HG03280 (cell line): ENCODE measurements at regions not wholly inside any gene's neighbourhood (a gene's known extent, or its start where the extent isn't known, plus 50 kb on each side); places are given as distances from the start of the nearest gene placed in this dataset.
"Not testable (repeated sequence)": the region's sequence is repeated elsewhere in the genome, so short reads cannot be mapped to it uniquely, and the experiment has no call there.

Experiments
- ATAC-seq: cut with Tn5 transposase; IDR thresholded peaks from one replicate; pipeline ENCODE4 v1.9.1; 2021; ENCODE audit warnings: mild to moderate bottlenecking, moderate library complexity; ENCODE audit not compliant: unreplicated experiment

DNA sequence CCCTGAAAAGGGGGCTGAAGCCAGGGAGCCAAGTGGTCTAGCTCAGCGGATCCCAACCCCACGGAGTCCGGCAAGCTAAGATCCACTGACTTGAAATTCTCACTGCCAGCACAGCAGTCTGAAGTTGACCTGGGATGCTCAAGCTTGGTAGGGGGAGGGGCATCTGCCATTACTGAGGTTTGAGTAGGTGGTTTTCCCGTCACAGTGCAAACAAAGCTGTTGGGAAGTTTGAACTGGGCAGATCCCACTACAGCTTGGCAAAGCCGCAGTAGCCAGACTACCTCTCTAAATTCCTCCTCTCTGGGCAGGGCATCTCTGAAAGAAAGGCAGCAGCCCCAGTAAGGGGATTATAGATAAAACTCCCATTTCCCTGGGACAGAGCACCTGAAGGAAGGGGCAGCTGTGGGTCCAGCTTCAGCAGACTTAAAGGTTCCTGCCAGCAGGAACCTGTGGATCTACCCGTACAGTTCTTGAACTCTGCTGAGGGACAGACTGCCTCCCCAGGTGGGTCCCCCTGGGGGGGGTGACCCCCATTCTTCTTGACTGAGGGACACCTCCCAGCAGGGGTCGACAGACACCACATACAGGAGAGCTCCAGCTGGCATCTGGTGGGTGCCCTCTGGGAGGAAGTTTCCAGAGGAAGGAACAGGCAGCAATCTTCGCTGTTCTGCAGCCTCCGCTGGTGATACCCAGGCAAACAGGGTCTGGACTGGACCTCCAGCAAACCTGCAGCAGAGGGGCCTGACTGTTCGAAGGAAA lies 156.4 kb upstream of the ETV3 start:
- not testable (repeated sequence) for ATAC-seq

DNA sequence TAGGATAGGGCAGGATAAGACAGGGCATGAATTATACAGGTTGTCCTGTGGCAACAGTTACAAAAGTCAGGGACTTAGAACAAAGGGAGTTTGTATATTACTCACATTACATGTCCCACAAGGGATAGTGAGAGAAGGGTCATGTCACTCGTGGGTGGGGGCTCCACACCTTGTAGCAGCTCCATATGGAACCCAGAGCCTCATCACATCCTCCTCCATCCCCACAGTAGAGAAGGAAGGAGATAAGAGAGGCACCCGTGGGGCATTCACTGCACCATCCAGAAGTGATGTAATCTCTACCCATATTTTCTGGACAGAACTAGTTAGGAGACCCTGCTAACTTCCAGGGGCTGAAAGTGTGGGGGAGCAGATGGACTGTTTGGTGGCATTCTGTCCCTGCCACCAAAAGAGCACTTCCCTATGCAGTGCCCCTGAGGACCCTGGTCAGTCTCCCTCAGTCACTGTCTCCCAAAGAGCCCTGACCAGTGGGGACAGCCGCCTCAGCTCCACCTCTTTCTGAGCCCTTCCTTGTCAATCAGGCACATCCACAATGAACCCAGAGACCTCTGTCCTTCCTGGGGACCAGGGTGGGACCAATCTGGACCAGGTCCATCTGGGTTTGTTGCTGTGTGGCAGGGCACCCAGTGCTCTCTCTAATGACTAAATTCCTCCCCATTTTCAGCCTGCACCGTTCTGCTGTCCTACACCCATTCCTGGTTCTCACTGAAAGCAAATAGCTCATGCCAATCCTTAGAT lies 154.8 kb upstream of the ETV3 start:
- ATAC-seq, result no peak

DNA sequence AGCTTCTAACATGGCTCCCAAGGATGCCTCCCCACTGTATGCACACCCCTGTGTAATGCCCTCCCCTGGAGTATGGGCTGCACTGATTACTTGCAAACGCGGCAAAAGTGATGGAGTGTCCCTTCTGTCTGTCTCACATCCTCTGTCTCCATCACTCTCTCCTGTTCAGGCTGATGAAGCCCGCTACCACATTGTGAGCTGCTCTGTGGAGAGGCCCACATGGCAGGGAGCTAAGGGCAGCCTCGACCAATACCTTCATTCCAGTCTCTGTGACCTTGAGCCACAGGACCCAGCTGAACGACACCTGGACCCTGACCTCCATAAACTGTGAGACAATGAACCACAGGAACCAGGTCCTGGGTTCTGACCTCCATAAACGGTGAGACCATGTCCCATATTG lies 154.1 kb upstream of the ETV3 start:
- no peak for ATAC-seq

DNA sequence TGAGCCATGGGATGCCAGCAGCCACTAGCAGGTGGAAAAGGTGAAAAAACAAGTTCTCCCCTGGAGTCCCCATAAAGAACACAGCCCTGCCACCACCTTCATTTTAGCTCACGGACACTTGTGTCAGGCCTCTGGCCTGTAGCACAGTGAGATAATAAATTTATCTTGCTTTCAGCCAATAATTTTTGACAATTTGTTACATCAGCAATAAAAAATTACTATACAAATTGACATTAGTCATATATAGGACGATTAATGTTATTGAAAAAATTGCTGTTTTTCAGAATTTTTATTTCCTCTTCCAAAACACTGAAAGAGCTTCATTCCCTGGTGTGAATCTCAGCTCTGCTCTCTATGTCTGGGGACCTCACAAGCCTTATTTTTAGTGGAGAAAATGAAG lies 152.9 kb upstream of the ETV3 start:
- no peak for ATAC-seq

DNA sequence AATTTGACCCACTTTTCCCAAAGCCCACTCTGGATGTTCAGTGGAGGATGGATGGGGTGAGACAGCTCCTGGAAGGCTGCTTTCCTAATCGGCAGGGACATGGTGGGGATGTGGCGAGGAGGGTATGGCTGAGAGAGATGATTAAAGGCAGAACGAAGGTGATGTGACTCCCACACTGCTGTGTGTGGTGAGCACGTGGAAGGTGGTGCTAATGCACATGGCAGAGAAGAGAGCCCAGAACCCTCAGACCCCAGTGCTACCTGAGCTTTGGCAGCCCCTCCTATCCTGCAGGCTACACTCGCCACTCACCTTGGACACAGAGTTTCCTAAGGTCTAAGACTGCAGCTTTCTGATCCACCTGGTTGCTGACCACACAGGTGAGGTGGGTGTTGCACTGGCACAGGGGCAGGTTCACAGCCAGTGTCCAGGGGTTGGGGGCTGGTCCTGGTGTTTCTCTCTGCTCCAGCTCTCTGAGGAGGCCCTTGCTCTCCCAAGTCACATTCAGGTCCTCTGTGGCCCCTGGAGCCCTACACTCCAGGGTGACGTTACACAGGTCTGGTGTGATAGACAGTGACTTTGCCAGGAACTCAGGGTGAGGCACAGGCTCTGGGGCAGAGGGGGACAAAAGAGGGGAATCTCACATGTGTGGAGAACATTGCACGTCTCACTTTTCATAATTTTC lies 151.4 kb upstream of the ETV3 start:
- ATAC-seq, result no peak

DNA sequence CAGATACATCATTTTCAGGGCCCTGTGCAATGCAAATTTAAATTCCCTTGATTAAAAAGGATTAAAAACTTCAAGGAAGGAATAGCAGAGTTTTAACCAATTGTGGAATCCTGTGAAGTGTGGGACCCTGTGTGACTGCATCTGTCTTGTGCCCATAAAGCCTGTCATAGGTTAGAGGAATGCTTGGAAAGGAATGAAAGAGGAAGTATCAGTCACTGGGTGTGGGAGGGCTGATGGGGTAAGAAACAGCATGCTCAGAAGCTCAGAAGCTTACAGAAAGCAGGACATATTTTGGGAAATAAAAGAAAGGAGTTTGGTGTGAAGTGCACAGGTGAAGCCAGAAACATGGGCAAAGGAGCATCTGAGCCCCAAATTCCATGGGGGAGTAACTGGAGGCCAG lies 150.8 kb upstream of the ETV3 start:
- no peak for ATAC-seq

DNA sequence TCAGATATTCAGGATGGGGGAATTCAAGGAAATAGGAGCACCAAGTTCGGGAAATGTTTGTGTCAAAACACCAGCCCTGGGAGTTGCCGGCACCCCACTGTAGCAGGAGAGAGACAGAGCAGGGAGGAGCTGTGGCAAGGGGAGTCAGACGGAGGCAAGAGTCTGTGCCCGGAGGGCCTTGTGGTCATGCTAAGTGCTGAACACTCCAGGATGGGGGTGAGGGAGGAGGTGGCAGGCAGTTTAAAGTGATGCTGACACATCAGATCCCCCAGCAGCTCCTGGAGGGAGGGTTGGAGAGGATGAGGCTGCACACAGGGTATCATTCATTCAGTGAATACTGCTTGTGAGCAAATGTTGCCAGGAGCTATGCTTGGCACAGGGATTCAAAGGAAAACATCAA lies 150.3 kb upstream of the ETV3 start:
- no peak for ATAC-seq

DNA sequence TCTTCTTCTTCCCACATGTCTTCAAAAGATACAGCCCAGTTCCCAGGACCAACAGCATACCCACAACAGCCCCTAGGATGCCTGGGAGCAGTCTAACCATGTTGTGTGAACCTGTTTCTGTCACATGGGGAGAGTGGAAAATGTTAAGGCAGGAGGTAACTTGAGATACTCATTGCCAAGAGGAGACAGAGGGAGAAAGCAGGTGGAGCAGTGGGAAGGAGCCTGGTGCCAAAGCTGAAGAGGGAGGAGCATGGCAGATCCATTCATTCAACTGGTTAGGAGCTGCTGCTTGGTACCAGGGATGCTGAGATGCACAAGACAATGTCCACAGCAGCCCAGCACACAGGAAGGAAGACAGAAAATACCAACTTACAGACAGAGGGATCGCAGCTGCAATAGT lies 149.8 kb upstream of the ETV3 start:
- no peak for ATAC-seq

DNA sequence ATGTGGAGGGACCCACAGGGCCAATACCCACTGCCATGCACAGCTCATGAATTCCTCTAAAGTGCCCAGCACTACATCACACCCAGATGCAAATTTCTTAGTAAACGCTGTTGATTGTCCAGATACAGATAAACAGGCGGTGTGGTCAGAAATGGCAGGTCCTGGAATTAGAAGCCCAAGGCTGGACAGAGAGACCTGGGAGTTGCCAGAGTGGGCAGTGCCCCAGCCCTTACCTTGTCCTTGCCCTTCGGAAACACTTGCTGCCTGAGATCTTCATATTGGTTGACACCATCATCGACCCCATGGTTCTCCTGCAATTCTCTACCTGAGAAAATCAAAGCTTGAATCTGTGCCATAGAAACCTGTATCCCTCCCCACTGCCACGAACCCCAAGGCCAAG lies 149.3 kb upstream of the ETV3 start:
- ATAC-seq, result no peak

DNA sequence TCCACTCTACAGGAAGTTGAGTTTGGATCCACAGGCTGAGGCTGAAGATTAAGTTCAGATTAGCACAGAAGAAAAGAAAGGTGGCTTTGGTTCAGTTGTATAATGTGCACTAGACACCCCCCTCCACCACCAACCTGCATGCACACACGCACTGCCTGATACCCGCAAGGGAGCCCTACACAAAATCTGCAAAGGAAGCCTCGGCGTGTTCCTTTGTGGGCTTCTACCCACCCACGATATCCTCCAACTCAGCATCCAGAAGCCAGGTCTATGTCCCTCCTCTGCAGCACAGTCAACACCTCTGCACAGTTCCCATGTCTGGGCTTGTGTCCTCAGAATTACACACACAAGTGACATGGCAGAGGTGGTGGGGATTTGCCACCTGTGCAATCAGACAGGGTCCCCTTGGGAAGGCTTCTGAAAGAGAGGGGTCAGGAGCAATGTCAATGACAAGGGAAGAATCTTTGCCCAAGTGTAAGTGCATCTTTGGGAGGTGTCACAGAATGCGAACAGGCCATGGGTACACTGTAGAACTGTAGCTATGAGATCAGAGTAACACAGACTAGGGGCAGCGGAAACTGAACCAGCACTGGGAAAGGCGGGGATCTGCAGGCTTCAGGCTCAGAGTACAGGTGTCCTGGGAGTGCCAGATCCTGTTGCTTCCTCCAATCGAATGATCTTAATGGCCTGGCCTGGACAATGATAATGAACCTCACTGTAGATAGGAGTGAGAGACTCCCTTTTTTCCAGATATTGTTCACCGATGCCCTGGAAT lies 148.6 kb upstream of the ETV3 start:
- no peak for ATAC-seq

DNA sequence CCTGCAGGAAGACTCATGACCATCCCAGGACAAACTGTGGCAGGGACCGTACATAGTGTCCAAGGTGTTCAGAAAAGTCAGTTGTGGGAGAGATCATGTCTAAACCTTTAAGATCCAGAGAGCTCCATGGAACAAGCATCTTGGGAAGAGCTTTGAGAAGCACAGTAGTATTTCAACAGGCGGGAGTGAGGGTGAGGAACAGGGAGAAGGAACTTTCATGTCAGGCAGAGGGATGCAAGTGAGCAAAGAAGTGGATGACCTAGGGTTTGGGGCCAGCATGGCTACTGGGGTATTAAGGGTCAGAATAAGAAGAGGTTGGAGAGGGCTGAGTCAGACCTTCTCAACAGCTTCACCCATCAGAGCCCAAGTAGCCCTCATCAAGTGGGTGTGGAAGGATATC lies 147.9 kb upstream of the ETV3 start:
- no peak for ATAC-seq

DNA sequence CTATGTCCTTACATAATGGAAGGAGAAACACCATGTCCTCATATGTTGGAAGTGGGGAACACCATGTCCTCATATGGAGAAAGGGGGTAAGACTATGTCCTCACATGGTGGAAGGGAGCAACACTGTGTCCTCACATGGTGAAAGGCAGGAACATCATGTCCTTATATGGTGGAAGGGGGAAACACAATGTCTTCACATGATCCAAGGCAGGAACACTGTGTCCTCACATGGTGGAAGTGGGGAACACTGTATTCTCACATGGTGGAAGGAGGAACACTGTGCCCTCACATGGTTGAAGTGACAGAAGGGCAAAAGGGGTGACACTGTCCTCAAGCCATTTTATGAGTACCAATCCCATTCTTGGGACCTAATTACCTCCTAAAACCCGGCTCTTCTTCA lies 146.3 kb upstream of the ETV3 start:
- no peak for ATAC-seq

DNA sequence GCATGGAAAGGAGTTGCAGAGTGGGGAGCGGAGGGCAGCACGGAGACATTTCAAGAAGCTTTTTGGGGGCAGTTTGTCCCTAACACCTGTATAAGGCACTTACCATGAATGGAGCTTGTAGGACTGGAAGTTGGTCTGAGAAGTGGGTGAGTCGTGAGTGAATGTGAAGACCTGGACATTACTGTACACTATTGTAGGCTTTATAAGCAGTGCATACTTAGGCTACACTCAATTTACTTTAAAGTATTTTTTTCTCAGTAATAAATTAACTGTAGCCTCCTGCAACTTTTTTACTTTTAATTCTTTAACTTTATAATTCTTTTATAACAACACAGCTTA lies 141.6 kb upstream of the ETV3 start:
- no peak for ATAC-seq

DNA sequence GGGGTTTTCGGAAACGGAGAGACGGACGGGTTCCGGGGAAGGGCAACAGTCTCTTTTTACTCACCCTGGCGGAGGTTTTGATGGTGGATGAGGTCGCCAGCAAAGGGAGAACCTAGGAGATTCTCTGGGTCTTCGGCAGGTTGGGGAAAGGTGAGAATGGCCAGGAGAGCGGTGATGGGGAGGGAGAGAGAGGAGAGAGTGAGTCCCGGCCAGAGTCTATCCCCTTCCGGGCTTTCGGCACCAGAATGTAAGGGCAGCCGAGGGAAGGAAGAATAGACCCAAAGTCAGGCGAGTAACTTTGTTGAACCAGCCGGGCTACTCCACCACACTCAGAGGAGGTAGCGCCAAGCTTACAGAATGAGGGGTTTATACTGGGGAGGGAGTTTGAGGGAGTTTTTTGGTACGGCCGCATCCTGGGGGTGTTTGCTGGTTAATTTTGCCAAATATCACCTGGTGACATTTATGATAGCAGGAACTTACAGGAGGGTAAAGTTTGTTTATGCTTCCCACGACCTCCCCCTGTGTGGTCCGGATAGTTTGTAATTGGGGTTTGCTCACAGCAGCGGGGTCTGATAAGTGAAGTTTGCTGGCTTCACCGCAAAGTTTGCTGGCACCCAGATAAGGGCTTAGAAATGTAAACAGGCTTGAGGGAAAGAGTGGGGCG lies 141.1 kb upstream of the ETV3 start:
- ATAC-seq, result no peak

DNA sequence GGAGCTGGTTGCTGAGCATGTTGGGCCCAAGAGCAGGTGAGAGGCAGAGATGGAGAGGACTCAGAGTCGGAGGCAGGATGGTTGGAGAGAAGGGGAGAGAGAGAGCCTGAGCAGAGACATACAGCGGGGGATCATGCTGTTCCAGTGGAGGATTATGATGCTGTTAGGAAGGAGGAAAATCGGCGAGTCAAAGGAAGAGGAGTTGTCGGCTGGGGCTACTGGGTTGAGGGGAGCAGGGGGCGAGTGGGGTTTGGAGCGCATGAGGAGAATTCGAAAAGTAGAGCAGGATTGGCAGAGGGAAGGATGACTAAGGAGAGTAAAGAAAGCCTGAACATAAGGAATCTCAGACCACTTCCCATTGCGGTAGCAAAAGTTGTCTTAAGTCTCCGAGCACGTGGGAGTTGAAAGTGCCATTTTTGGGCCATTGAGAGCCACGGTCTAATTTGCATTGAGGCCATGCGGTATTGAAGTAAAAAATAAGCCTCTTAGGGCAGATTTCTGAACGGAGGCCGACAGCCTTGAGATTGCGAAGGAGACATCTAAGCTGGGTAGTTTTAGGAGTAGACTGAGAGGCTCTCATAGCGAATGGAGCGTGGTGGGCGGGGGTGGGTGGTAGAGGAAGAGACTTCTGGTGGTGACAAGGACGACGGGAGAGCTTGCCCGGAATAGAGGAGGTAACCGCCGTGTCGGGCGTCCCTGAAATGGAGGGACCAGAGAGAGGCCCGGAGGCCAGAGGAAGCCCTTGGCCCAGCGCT lies 140.4 kb upstream of the ETV3 start:
- no peak for ATAC-seq

DNA sequence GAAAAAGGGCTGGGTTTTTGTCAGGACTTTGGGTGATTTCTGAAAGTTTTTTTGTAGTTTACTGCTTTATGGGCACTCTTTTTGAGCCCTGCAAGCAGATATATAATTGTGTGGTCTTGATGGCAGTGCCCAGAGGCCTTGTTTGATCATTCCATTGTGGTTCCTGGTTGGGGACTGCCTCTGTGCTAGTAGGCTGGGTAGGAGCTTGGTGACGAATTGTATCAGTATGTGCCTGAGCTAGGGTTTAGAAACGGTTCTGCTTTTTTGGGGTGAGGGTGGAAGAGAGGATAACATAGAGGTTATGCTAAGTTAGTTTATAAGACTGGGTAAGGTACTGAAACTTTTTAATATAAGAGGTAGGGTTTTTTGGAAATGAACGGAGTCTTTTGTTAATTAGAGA lies 139.7 kb upstream of the ETV3 start:
- no peak for ATAC-seq

DNA sequence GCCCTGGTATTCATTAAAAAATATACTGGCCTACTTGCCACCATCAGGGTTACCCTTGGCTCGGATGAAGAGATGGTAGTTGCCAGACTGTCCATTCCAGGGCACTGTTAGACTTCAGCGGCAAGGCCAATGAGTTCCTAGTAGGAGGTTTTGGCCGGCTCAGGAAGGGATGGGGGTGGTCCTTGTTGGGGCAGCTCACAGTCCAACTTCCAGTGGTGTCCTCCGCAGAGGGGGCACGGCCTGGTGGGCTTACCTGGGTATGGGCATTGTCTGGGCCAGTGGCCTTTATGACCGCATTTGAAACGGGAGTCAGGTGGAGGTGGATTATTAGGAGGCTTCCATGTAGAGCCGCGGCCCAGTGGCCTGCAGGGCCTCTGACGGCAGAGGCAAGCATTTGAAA lies 139.1 kb upstream of the ETV3 start:
- no peak for ATAC-seq

DNA sequence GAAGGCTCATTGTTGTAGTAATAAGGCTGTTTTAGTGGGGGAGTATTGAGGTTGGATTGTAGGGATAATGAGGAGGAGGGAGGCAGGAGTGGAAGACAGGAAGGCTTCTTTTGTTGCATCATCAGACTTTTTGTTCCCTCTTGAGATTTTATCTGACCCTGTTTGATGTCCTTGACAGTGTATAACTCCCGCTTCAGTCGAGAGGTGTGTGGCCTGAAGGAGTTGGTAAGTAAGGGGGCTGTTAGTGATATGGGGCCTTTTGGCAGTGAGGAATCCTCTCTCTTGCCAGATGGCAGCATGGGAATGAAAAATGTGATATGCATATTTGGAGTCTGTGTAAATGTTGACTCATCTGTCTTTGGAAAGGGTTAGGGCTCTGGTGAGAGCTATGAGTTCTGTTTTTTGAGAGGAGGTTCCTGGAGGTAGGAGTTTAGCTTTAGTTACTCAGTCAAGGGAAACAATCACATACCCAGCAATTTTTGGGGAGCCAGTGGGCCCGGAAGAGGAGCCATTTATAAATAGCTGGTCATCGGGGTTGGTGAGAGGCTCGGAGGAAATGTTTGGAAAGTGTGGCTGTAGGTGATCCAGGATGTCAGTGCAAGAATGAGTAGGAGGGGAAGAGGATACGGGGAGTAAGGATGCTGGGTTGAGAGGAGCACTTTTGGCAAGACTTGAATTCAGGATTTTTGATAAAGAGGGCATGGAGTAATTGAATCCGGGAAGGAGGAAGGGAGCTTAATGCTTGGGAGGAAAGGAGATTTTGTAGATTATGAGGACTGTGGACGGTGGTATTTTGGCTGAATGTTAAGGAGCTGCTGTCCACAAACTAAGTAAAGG lies 136.7 kb upstream of the ETV3 start:
- ATAC-seq, result no peak
